ENCODE measurements at regions not wholly inside any gene's neighbourhood (a gene's known extent, or its start where the extent isn't known, plus 50 kb on each side); places are given as distances from the start of the nearest gene placed in this dataset.

GRCh38 chr1:193629875-193630274, 443.5 kb upstream of the B3GALT2 start:
- TF ChIP-seq CTCF (conservative IDR thresholded peaks at IDR 0.05; ENCODE audit: low read length) (no peak), EZH2phosphoT487 (IDR thresholded peaks at IDR 0.05; ENCODE audit: borderline replicate concordance, low read depth, low read length) (no peak)
